ENCODE measurements at regions not wholly inside any gene's neighbourhood (a gene's known extent, or its start where the extent isn't known, plus 50 kb on each side); places are given as distances from the start of the nearest gene placed in this dataset.
"Not testable (repeated sequence)": the region's sequence is repeated elsewhere in the genome, so short reads cannot be mapped to it uniquely, and the experiment has no call there.

DNA sequence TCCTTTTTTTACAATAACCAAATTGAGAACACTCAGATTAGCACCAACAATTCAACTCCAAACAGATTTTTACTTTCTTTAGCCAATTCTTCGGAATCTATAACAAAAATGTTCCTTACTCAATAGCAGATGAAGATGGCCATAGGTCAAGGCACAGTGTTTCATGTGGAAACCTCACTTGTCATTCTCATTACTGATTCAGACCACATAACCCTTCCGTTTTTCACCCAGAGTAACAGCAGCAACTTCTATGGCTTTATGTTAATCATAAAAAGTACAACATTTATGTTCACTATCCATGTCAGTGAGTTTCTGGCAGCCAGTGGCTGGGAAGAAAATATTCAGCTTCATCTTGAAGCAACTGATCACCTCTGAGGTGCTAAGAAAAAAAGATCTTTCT is 358.3 kb upstream of the TECRL start:
- H3K9me3 ChIP-seq, result no peaks in the 10 kb centered on the region
- WGBS (ENCODE audit: insufficient coverage, low coverage, low lambda C conversion rate, missing lambda C conversion rate), result 24% methylated on average over 2 of the region's 2 CpGs
- H3K36me3 ChIP-seq, result no peaks in the 10 kb centered on the region
- no peak for DNase-seq
- TF ChIP-seq, protein P1, sequence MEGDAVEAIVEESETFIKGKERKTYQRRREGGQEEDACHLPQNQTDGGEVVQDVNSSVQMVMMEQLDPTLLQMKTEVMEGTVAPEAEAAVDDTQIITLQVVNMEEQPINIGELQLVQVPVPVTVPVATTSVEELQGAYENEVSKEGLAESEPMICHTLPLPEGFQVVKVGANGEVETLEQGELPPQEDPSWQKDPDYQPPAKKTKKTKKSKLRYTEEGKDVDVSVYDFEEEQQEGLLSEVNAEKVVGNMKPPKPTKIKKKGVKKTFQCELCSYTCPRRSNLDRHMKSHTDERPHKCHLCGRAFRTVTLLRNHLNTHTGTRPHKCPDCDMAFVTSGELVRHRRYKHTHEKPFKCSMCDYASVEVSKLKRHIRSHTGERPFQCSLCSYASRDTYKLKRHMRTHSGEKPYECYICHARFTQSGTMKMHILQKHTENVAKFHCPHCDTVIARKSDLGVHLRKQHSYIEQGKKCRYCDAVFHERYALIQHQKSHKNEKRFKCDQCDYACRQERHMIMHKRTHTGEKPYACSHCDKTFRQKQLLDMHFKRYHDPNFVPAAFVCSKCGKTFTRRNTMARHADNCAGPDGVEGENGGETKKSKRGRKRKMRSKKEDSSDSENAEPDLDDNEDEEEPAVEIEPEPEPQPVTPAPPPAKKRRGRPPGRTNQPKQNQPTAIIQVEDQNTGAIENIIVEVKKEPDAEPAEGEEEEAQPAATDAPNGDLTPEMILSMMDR (IDR thresholded peaks at IDR 0.05), result no peak
- no peak for TF ChIP-seq POLR2A (IDR thresholded peaks at IDR 0.05)
- no peaks in the 10 kb centered on the region for H3K27me3 ChIP-seq
- intact Hi-C loops (cut with DNase I), result no loop called here
- no peak for ATAC-seq
- no peaks in the 10 kb centered on the region for H3K4me1 ChIP-seq
- no peak overlapping the region for H3K4me3 ChIP-seq
- H3K27ac ChIP-seq, result no peak overlapping the region

DNA sequence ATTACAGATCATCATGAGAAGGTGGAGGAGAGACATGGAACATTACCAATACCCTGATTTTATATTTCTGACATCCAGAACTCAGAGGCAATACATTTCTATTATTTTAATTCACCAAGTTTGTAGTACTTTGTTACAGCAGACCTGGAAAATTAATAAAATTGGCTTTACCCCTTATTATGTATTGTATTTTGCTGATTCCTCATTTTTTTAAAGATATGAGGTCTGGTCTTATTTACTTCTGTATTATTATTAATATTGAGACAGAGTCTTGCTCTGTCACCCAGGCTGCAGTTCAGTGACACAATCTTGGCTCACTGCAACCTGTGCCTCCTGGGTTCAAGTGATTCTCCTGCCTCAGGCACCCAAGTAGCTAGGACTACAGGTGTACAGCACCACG is 357.3 kb upstream of the TECRL start:
- Histone ChIP-seq H3K4me1 (no peaks in the 10 kb centered on the region), H3K36me3 (no peaks in the 10 kb centered on the region), H3K9me3 (no peaks in the 10 kb centered on the region), H3K27me3 (no peaks in the 10 kb centered on the region), H3K27ac (no peak overlapping the region), H3K4me3 (no peak overlapping the region)
- TF ChIP-seq, protein P1 (IDR thresholded peaks at IDR 0.05), result no peak
- no peak for TF ChIP-seq POLR2A (IDR thresholded peaks at IDR 0.05)
- no peak for ATAC-seq
- no peak for DNase-seq
- intact Hi-C loops (cut with DNase I), result no loop called here
- 40% methylated on average over 1 of the region's 1 CpG for WGBS (ENCODE audit: insufficient coverage, low coverage, low lambda C conversion rate, missing lambda C conversion rate)

DNA sequence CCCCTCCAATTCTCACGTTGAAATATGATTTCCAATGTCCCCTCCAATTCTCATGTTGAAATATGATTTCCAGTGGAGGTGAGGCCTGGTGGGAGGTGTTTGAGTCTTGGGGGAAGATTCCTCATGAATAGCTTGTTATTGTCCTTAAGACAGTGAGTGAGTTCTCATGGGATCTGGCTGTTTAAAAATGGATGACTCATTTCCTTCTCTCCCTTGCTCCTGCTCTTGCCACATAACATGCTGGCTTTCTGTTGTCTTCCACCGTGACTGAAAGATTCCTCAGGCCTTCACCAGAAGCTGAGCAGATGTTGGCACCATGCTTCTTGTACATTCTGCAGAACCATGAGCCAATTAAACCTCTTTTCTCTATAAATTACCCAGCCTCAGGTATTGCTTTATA is 346.8 kb upstream of the TECRL start:
- Histone ChIP-seq H3K36me3 (no peaks in the 10 kb centered on the region), H3K27ac (no peak overlapping the region), H3K9me3 (no peaks in the 10 kb centered on the region), H3K27me3 (peaks cover 0 to 3% of the 10 kb centered on the region in 2 donors), H3K4me3 (no peak overlapping the region), H3K4me1 (no peaks in the 10 kb centered on the region)
- WGBS (ENCODE audit: insufficient coverage, low coverage, low lambda C conversion rate, missing lambda C conversion rate), result 8% methylated on average over 2 of the region's 2 CpGs
- DNase-seq (no peak), ATAC-seq (no peak)
- TF ChIP-seq POLR2A (IDR thresholded peaks at IDR 0.05), result no peak
- intact Hi-C loops (cut with DNase I), result no loop called here

DNA sequence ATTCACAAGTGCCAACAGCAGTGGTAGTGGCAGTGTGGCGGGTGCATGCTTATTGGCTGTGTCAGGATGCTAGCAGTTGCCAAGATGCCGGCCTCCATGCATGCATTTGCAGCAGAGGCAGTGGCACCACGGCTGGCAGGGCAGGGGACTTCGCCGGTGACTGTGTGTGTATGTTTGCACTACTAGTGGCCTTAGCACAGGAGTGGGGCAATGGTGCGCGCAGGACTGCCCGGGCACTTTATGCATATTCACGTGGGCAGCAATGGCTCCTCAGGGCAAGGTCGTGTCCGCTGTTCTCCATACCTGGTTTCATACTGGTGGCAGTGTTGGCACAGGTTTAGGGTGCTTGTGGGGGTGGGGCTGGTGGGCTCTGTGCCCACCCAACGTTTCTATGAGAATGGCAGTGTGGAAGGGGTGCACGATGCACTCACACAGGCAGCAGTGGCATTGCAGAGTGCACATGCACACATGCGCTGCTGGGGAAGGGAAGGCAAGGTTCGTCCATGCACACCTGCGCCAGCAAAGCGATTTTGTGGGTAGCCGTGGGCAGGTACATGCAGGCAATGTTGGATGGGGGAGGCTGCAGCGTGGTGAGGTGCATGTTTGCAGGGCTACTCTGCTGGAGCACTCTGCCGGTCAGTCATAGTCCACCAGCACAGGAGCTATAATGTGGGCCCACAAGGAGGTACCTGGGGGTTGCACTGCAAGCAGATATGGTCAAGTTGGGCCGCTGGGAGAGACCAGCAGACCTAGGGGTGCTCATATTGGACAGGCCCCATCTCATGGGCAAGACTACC is 338.9 kb upstream of the TECRL start:
- no peaks in the 10 kb centered on the region for H3K9me3 ChIP-seq
- peak in 1 of 4 donors; percentile 30 for ATAC-seq
- TF ChIP-seq, protein P1 (IDR thresholded peaks at IDR 0.05), result no peak
- intact Hi-C loops (cut with DNase I), result no loop called here
- no peaks in the 10 kb centered on the region for H3K4me1 ChIP-seq
- H3K4me3 ChIP-seq, result no peak overlapping the region
- H3K27me3 ChIP-seq, result no peaks in the 10 kb centered on the region
- peak in 1 of 3 donors; percentile 10 for DNase-seq
- no peak overlapping the region for H3K27ac ChIP-seq
- H3K36me3 ChIP-seq, result no peaks in the 10 kb centered on the region
- WGBS (ENCODE audit: insufficient coverage, low coverage, low lambda C conversion rate, missing lambda C conversion rate), result 59% methylated on average over 3 of the region's 21 CpGs

DNA sequence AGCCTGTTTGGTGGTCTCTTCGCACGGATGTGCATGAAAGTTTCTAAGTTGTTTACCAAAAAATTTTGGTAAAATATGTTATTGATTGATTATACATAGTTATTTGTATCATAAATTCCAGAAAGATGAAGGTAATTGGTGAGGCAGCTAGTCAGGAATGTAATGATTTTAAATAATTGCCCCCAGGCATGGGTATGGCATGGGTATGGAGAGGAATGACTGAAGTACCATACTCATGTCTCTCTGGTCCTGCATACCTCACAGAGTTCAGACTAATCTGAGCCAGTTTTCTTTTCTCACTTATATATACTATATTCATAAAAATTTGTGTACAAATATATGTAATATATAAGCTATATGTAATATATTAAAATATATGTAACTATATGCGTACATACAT is 329.0 kb upstream of the TECRL start:
- 63% methylated on average over 3 of the region's 3 CpGs for WGBS (ENCODE audit: insufficient coverage, low coverage, low lambda C conversion rate, missing lambda C conversion rate)
- no peak overlapping the region for H3K4me3 ChIP-seq
- intact Hi-C loops (cut with DNase I), result no loop called here
- H3K27me3 ChIP-seq, result no peaks in the 10 kb centered on the region
- H3K27ac ChIP-seq, result no peak overlapping the region
- H3K4me1 ChIP-seq, result no peaks in the 10 kb centered on the region
- no peak for DNase-seq
- H3K9me3 ChIP-seq, result no peaks in the 10 kb centered on the region
- ATAC-seq, result no peak
- TF ChIP-seq, protein P1 (IDR thresholded peaks at IDR 0.05), result no peak
- no peak for TF ChIP-seq POLR2A (IDR thresholded peaks at IDR 0.05)
- no peaks in the 10 kb centered on the region for H3K36me3 ChIP-seq

DNA sequence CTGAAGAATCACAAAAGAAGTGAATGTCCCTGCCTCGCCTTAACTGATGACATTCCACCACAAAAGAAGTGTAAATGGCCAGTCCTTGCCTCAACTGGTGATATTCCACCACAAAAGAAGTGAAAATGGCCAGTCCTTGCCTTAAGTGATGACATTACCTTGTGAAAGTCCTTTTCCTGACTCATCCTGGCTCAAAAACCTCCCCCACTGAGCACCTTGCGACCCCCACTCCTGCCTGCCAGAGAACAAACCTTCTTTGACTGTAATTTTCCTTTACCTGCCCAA is 328.5 kb upstream of the TECRL start:
- H3K36me3 ChIP-seq; DNase-seq; H3K4me3 ChIP-seq; intact Hi-C loops (cut with DNase I); H3K4me1 ChIP-seq; H3K27me3 ChIP-seq; ATAC-seq; H3K27ac ChIP-seq; H3K9me3 ChIP-seq: not testable (repeated sequence)
- 45% methylated on average over 1 of the region's 2 CpGs for WGBS (ENCODE audit: insufficient coverage, low coverage, low lambda C conversion rate, missing lambda C conversion rate)

Data from right lobe of liver (tissue), 6 donors.